ENCODE measurements at regions not wholly inside any gene's neighbourhood (a gene's known extent, or its start where the extent isn't known, plus 50 kb on each side); places are given as distances from the start of the nearest gene placed in this dataset.

GRCh38 chr1:29753771-29754572, 517.6 kb downstream of the PTPRU start:
- Histone ChIP-seq H3K27me3 (peaks cover 0 to 54% (median 13%) of the 10 kb centered on the region in 7 donors), H3K4me1 (no peaks in the 10 kb centered on the region), H3K9me3 (no peaks in the 10 kb centered on the region), H3K27ac (no peak overlapping the region), H3K4me3 (no peak overlapping the region), H3K36me3 (no peaks in the 10 kb centered on the region)
- WGBS, 2 donors: 37 to 66% methylated on average over 3 of the region's 3 CpGs
- DNase-seq: no peak
- no peak for TF ChIP-seq CTCF (IDR thresholded peaks at IDR 0.05)
- ATAC-seq: no peak
- intact Hi-C loops (cut with DNase I): no loop called here

- Histone ChIP-seq H3K4me3 (no peak overlapping the region), H3K27me3 (peaks cover 0 to 49% (median 13%) of the 10 kb centered on the region in 7 donors), H3K4me1 (no peaks in the 10 kb centered on the region), H3K36me3 (no peaks in the 10 kb centered on the region), H3K9me3 (no peaks in the 10 kb centered on the region), H3K27ac (no peak overlapping the region)
- WGBS, 2 donors: 33 to 54% methylated on average over 1 of the region's 1 CpG
- no peak for DNase-seq
- no peak for ATAC-seq
- intact Hi-C loops (cut with DNase I): no loop called here
- no peak for TF ChIP-seq CTCF (IDR thresholded peaks at IDR 0.05)
Measured at GRCh38 chr1:29753244-29753643, 516.9 kb downstream of the PTPRU start.

GRCh38 chr1:29752141-29752540, 515.8 kb downstream of the PTPRU start:
- H3K4me1 ChIP-seq: no peaks in the 10 kb centered on the region
- WGBS, 2 donors: 20 to 21% methylated on average over 8 of the region's 8 CpGs
- H3K36me3 ChIP-seq: no peaks in the 10 kb centered on the region
- intact Hi-C loops (cut with DNase I): no loop called here
- no peak for DNase-seq
- TF ChIP-seq CTCF (IDR thresholded peaks at IDR 0.05): no peak
- peaks cover 0 to 40% (median 11%) of the 10 kb centered on the region in 7 donors for H3K27me3 ChIP-seq
- no peak overlapping the region for H3K4me3 ChIP-seq
- no peak for ATAC-seq
- H3K9me3 ChIP-seq: no peaks in the 10 kb centered on the region
- no peak overlapping the region for H3K27ac ChIP-seq

- ATAC-seq (no peak), DNase-seq (no peak)
- Histone ChIP-seq H3K4me3 (no peak overlapping the region), H3K27me3 (peaks cover 0 to 35% (median 7%) of the 10 kb centered on the region in 7 donors), H3K27ac (no peak overlapping the region), H3K4me1 (no peaks in the 10 kb centered on the region), H3K36me3 (no peaks in the 10 kb centered on the region), H3K9me3 (no peaks in the 10 kb centered on the region)
- 61 to 63% methylated on average over 6 of the region's 6 CpGs for WGBS, 2 donors
- intact Hi-C loops (cut with DNase I): no loop called here
- TF ChIP-seq CTCF (IDR thresholded peaks at IDR 0.05): no peak
Measured at GRCh38 chr1:29749024-29749945, 513.0 kb downstream of the PTPRU start.

All from heart right ventricle (tissue), 16 donors.